NT2/D1 (cell line): ENCODE measurements at regions not wholly inside any gene's neighbourhood (a gene's known extent, or its start where the extent isn't known, plus 50 kb on each side); places are given as distances from the start of the nearest gene placed in this dataset.

Experiments used
- SUZ12 ChIP-seq: IDR thresholded peaks from 2 replicates; pipeline ENCODE4 v1.6.1; 2011; ENCODE audit not compliant: insufficient read length, insufficient read depth; ENCODE audit errors: extremely low read depth
- ZNF274 ChIP-seq: IDR thresholded peaks from 2 replicates; pipeline ENCODE4 v1.6.1; 2011; ENCODE audit warnings: mild to moderate bottlenecking, low read depth, low read length

GRCh38 chr22:34886391-34886790 lies 179.6 kb upstream of the ISX start:
- TF ChIP-seq ZNF274, result no peak
- no peak for TF ChIP-seq SUZ12
